ENCODE measurements at regions not wholly inside any gene's neighbourhood (a gene's known extent, or its start where the extent isn't known, plus 50 kb on each side); places are given as distances from the start of the nearest gene placed in this dataset.
"Not testable (repeated sequence)": the region's sequence is repeated elsewhere in the genome, so short reads cannot be mapped to it uniquely, and the experiment has no call there.

GRCh38 chr11:109960831-109961230 is 132.4 kb upstream of the ZC3H12C start:
- intact Hi-C loops (cut with DNase I), result no loop called here
- Histone ChIP-seq H3K36me3 (no peaks in the 10 kb centered on the region), H3K27me3 (ENCODE audit: low read depth) (no peaks in the 10 kb centered on the region), H3K9me3 (no peaks in the 10 kb centered on the region), H3K4me3 (no peak overlapping the region), H3K4me1 (no peaks in the 10 kb centered on the region), H3K27ac (no peak overlapping the region)
- ATAC-seq (peak; percentile 26 to 76), DNase-seq (no peak)
- TF ChIP-seq, protein P1, sequence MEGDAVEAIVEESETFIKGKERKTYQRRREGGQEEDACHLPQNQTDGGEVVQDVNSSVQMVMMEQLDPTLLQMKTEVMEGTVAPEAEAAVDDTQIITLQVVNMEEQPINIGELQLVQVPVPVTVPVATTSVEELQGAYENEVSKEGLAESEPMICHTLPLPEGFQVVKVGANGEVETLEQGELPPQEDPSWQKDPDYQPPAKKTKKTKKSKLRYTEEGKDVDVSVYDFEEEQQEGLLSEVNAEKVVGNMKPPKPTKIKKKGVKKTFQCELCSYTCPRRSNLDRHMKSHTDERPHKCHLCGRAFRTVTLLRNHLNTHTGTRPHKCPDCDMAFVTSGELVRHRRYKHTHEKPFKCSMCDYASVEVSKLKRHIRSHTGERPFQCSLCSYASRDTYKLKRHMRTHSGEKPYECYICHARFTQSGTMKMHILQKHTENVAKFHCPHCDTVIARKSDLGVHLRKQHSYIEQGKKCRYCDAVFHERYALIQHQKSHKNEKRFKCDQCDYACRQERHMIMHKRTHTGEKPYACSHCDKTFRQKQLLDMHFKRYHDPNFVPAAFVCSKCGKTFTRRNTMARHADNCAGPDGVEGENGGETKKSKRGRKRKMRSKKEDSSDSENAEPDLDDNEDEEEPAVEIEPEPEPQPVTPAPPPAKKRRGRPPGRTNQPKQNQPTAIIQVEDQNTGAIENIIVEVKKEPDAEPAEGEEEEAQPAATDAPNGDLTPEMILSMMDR (IDR thresholded peaks at IDR 0.05), result no peak

GRCh38 chr11:109961261-109961660 is 131.9 kb upstream of the ZC3H12C start:
- no peaks in the 10 kb centered on the region for H3K27me3 ChIP-seq (ENCODE audit: low read depth)
- DNase-seq (no peak), ATAC-seq (no peak)
- H3K27ac ChIP-seq, result no peak overlapping the region
- H3K36me3 ChIP-seq, result no peaks in the 10 kb centered on the region
- no peak overlapping the region for H3K4me3 ChIP-seq
- intact Hi-C loops (cut with DNase I), result no loop called here
- H3K9me3 ChIP-seq, result no peaks in the 10 kb centered on the region
- no peaks in the 10 kb centered on the region for H3K4me1 ChIP-seq
- TF ChIP-seq, protein P1 (IDR thresholded peaks at IDR 0.05), result no peak

DNA sequence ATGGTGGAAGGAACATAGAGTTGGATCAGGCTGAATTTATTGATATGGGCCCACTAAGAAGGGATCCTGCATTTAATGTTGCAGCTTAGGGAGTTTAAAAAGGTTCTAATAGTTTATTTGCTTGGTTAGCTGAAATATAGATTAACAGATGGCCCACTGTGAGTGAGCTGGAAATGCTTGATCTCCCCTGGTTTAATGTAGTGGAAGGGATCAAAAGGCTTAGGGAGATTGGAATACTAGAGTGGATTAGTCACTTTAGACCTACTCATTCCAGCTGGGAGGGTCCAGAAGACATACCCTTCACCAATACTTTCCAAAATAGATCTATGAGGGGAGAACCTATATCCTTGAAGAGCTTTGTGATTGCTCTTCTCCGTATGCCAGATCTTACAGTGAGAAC is 130.1 kb upstream of the ZC3H12C start:
- H3K4me1 ChIP-seq, result no peaks in the 10 kb centered on the region
- intact Hi-C loops (cut with DNase I), result no loop called here
- DNase-seq, result no peak

GRCh38 chr11:109964487-109964886 is 128.7 kb upstream of the ZC3H12C start:
- ATAC-seq (no peak), DNase-seq (no peak)
- H3K4me1 ChIP-seq, result no peaks in the 10 kb centered on the region
- intact Hi-C loops (cut with DNase I), result no loop called here
- TF ChIP-seq, protein P1 (IDR thresholded peaks at IDR 0.05), result no peak
- H3K36me3 ChIP-seq, result no peaks in the 10 kb centered on the region
- no peaks in the 10 kb centered on the region for H3K27me3 ChIP-seq (ENCODE audit: low read depth)
- H3K9me3 ChIP-seq, result no peaks in the 10 kb centered on the region
- H3K27ac ChIP-seq, result no peak overlapping the region
- H3K4me3 ChIP-seq, result no peak overlapping the region

More for the DNA sequence above, 130.1 kb upstream of the ZC3H12C start:
- Histone ChIP-seq H3K27me3 (ENCODE audit: low read depth) (no peaks in the 10 kb centered on the region), H3K27ac (no peak overlapping the region), H3K36me3 (no peaks in the 10 kb centered on the region), H3K4me3 (no peak overlapping the region), H3K9me3 (no peaks in the 10 kb centered on the region)
- ATAC-seq, result no peak
- TF ChIP-seq, protein P1 (IDR thresholded peaks at IDR 0.05), result no peak

GRCh38 chr11:109965445-109965844 is 127.7 kb upstream of the ZC3H12C start:
- ATAC-seq; H3K27me3 ChIP-seq (ENCODE audit: low read depth); intact Hi-C loops (cut with DNase I); H3K27ac ChIP-seq; H3K9me3 ChIP-seq; DNase-seq; H3K36me3 ChIP-seq; H3K4me3 ChIP-seq; H3K4me1 ChIP-seq: not testable (repeated sequence)

- H3K4me3 ChIP-seq; H3K27ac ChIP-seq; intact Hi-C loops (cut with DNase I); H3K4me1 ChIP-seq; DNase-seq; H3K9me3 ChIP-seq; ATAC-seq; H3K36me3 ChIP-seq; H3K27me3 ChIP-seq (ENCODE audit: low read depth): not testable (repeated sequence)
Measured at GRCh38 chr11:109965926-109966325, 127.3 kb upstream of the ZC3H12C start.

DNA sequence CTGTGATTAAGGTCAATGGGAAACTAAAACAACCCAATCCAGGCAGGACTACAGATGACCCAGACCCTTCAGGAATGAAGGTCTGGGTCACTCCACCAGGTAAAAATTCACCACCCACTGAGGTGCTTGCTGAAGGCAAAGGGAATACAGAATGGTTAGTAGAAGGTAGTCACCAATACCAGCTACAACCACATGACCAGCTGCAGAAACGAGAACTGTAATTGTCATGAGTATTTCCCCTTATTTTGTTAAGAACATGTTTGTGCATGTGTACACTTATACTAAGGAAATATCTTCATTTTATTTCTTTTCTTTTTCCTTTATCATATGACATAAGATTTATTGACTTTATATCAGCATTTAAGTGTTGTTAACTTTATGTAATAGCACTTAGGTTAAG is 126.1 kb upstream of the ZC3H12C start:
- ATAC-seq; intact Hi-C loops (cut with DNase I); H3K36me3 ChIP-seq; H3K27ac ChIP-seq; H3K9me3 ChIP-seq; H3K4me3 ChIP-seq; H3K27me3 ChIP-seq (ENCODE audit: low read depth); DNase-seq: not testable (repeated sequence)
- peaks cover 15% of the 10 kb centered on the region for H3K4me1 ChIP-seq
